ENCODE measurements at regions not wholly inside any gene's neighbourhood (a gene's known extent, or its start where the extent isn't known, plus 50 kb on each side); places are given as distances from the start of the nearest gene placed in this dataset.

DNA sequence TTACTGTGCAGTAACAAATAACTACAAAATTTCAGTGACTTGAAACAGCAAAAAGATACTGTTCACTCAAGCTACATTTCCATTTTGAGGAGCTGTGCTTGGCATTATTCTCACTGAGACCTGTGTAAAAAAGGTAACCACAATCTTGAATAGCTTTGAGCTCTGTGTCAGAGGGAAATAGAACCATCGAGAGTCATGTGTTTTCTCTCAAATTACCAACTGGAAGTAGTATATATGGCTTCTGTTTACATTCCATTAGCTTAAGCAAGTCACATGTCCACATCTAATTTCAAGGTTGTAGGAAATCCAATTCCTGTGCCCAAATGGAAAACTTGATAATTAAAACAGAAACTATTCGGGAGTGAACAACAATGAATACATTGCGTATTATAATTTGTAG is 82.9 kb upstream of the BANK1 start:
- TF ChIP-seq CTCF (IDR thresholded peaks at IDR 0.05), result no peak
- no peak for TF ChIP-seq EP300 (IDR thresholded peaks at IDR 0.05; ENCODE audit: low read depth)
- no peak for TF ChIP-seq POLR2AphosphoS5 (IDR thresholded peaks at IDR 0.05)

Measured in transverse colon (tissue), 4 donors.